ENCODE measurements at regions not wholly inside any gene's neighbourhood (a gene's known extent, or its start where the extent isn't known, plus 50 kb on each side); places are given as distances from the start of the nearest gene placed in this dataset.

GRCh38 chr7:122944682-122945303 is 50.7 kb downstream of the TAS2R16 start:
- Histone ChIP-seq H4K20me1 (replicated peaks; ENCODE audit: control insufficient read depth, extremely low read depth, insufficient read depth, low read length) (no peaks in the 10 kb centered on the region), H3K9ac (replicated peaks; ENCODE audit: extremely low read depth, insufficient read depth, low read length) (no peak overlapping the region), H3K36me3 (ENCODE audit: control insufficient read depth in 2 of 2, extremely low read depth in 1 of 2, insufficient read depth in 2 of 2, low read length in 2 of 2) (no peaks in the 10 kb centered on the region), H3K4me2 (ENCODE audit: insufficient read depth, low read length) (no peak overlapping the region), H3K9me1 (replicated peaks; ENCODE audit: control insufficient read depth, extremely low read depth, insufficient read depth, low read length) (no peaks in the 10 kb centered on the region), H3K27ac (ENCODE audit: insufficient read depth, low read depth, low read length) (no peak overlapping the region), H2AFZ (ENCODE audit: low read depth, low read length) (no peak overlapping the region), H3K4me1 (ENCODE audit: control insufficient read depth, extremely low read depth, insufficient read depth, low read length) (no peaks in the 10 kb centered on the region), H3K79me2 (ENCODE audit: control insufficient read depth, insufficient read depth, low read length) (no peaks in the 10 kb centered on the region), H3K27me3 (ENCODE audit: control insufficient read depth in 2 of 2, insufficient read depth in 2 of 2, low read length in 2 of 2) (no peaks in the 10 kb centered on the region), H3K9me3 (replicated peaks; ENCODE audit: control insufficient read depth, insufficient read depth, low read length) (no peaks in the 10 kb centered on the region), H3K4me3 (replicated peaks in 1 of 3; ENCODE audit: insufficient read depth in 1 of 3, low read depth in 1 of 3, low read length in 3 of 3) (no peak overlapping the region)
- POLR2A ChIA-PET: no interaction called here
- no TSS peak for BruUV-seq (replicated peaks)
- intact Hi-C loops (cut with micrococcal nuclease) (no loop called here), dilution Hi-C loops (cut with MboI; ENCODE audit: extremely low pct_ligation_motif_present, low sequenced_read_pairs) (no loop called here)
- CTCF ChIA-PET: interaction anchor here (1.1 to 1.6 kb wide), 2 partner anchors 36 to 187 kb away, joined by 3 to 4 read pairs; no protein-coding TSS in a partner anchor
- TF ChIP-seq POLR2AphosphoS5 (IDR thresholded peaks at IDR 0.05; ENCODE audit: insufficient read depth, low read depth, low read length) (no peak), POLR2A (IDR thresholded peaks at IDR 0.05; ENCODE audit: low read depth, low read length) (no peak), MAX (IDR thresholded peaks at IDR 0.05; ENCODE audit: insufficient read depth, insufficient read length) (no peak), GATA2 (IDR thresholded peaks at IDR 0.05; ENCODE audit: insufficient read depth, insufficient read length, low read depth, low read length) (no peak), EZH2 (IDR thresholded peaks at IDR 0.05; ENCODE audit: borderline replicate concordance, low read depth, low read length, severe bottlenecking) (no peak), JUN (IDR thresholded peaks at IDR 0.05; ENCODE audit: borderline replicate concordance, insufficient read depth, insufficient read length, low read depth) (no peak), FOS (IDR thresholded peaks at IDR 0.05; ENCODE audit: borderline replicate concordance, insufficient read depth, low read length) (no peak), MYC (IDR thresholded peaks at IDR 0.05; ENCODE audit: low read depth, low read length) (no peak)
- TF ChIP-seq, protein P1, sequence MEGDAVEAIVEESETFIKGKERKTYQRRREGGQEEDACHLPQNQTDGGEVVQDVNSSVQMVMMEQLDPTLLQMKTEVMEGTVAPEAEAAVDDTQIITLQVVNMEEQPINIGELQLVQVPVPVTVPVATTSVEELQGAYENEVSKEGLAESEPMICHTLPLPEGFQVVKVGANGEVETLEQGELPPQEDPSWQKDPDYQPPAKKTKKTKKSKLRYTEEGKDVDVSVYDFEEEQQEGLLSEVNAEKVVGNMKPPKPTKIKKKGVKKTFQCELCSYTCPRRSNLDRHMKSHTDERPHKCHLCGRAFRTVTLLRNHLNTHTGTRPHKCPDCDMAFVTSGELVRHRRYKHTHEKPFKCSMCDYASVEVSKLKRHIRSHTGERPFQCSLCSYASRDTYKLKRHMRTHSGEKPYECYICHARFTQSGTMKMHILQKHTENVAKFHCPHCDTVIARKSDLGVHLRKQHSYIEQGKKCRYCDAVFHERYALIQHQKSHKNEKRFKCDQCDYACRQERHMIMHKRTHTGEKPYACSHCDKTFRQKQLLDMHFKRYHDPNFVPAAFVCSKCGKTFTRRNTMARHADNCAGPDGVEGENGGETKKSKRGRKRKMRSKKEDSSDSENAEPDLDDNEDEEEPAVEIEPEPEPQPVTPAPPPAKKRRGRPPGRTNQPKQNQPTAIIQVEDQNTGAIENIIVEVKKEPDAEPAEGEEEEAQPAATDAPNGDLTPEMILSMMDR (IDR thresholded peaks at IDR 0.05; ENCODE audit: extremely low read depth in 1 of 2, insufficient read depth in 1 of 2, low read depth in 1 of 2, low read length in 2 of 2): no peak
- FAIRE-seq (peak; percentile 24), DNase-seq (ENCODE audit: low read depth, low spot score) (peak; percentile 36)
